Transverse colon (tissue), 4 donors: ENCODE measurements at regions not wholly inside any gene's neighbourhood (a gene's known extent, or its start where the extent isn't known, plus 50 kb on each side); places are given as distances from the start of the nearest gene placed in this dataset.
"Not testable (repeated sequence)": the region's sequence is repeated elsewhere in the genome, so short reads cannot be mapped to it uniquely, and the experiment has no call there.

Experiments used
- DNase-seq: peaks from one replicate; pipeline ENCODE4 v3.0.0-alpha.2; 2019
- H3K27ac ChIP-seq, 4 donors: fragments of 200-600 bp; sonication (generic); 2 replicates each; pipeline ENCODE4 v1.5.1; 2016 to 2018; ENCODE audit warnings: inconsistent platforms in 4 of 4
- H3K27me3 ChIP-seq: fragments of 200-600 bp; sonication (generic); 2 replicates; pipeline ENCODE4 v1.5.1; 2017; ENCODE audit warnings: inconsistent platforms
- H3K36me3 ChIP-seq, 4 donors: fragments of 200-600 bp; sonication (generic); 2 replicates each; pipeline ENCODE4 v1.5.1; 2017 to 2019; ENCODE audit warnings: inconsistent platforms in 4 of 4
- H3K4me1 ChIP-seq, 4 donors: fragments of 200-600 bp; sonication (generic); 2 replicates each; pipeline ENCODE4 v1.5.1; 2017 to 2020; ENCODE audit warnings: inconsistent platforms in 4 of 4
- H3K4me3 ChIP-seq, 4 donors: fragments of 200-600 bp; sonication (generic); 1 replicate in 1 of 4; 2 replicates in 3 of 4; pipeline versions ENCODE4 v1.5.1 to v1.6.1; 2017 to 2019; ENCODE audit warnings: inconsistent platforms in 4 of 4
- H3K9me3 ChIP-seq, 2 donors: fragments of 200-600 bp; sonication (generic); 2 replicates each; pipeline ENCODE4 v1.5.1; 2017 to 2019; ENCODE audit warnings: inconsistent platforms in 2 of 2
- EP300 ChIP-seq: sonication (generic); formaldehyde crosslinking; IDR thresholded peaks from one replicate; pipeline ENCODE4 v1.6.1; 2017; ENCODE audit warnings: antibody characterized with exemption, low read depth
- POLR2A ChIP-seq: fragments of 450-650 bp; IDR thresholded peaks from one replicate; pipeline ENCODE4 v1.6.1; 2016; ENCODE audit warnings: antibody characterized with exemption, mild to moderate bottlenecking, moderate library complexity
- POLR2AphosphoS5 ChIP-seq, 3 donors: sonication (generic); formaldehyde crosslinking; IDR thresholded peaks; one replicate each; pipeline ENCODE4 v1.6.1; 2016; ENCODE audit warnings: antibody characterized with exemption in 3 of 3
- WGBS, 2 donors: methylation state at CpG; one replicate each; pipeline ENCODE4 v1.1.5; 2018; ENCODE audit warnings: low coverage in 1 of 2; 5-methylcytosine and 5-hydroxymethylcytosine counted together
- in situ Hi-C, 4 donors: fragments of 200-750 bp; cut with MboI; loops; one replicate each; pipeline versions ENCODE4 v1.15.0 to v1.15.1; 2017; ENCODE audit warnings: low sequenced_read_pairs in 3 of 4, low pct_ligation_motif_present in 1 of 4, low pct_unique_long_range_greater_than_20kb in 1 of 4
- intact Hi-C: fragments of 100-400 bp; cut with DNase I; formaldehyde crosslinking; loops from one replicate; pipeline ENCODE4 v1.15.1; 2023; ENCODE audit warnings: low total_unique reads
- TF ChIP-seq, protein P1 (sequence below), 5 experiments: fragments of 200-600 bp in 3 of 5; fragments of 450-650 bp in 2 of 5; sonication (generic) in 3 of 5; IDR thresholded peaks; 1 replicate in 2 of 5; 2 replicates in 3 of 5; pipeline ENCODE4 v1.5.1; 2016 to 2017; ENCODE audit warnings: antibody characterized with exemption in 5 of 5, inconsistent platforms in 3 of 5, mild to moderate bottlenecking in 2 of 5, moderate library complexity in 1 of 5

DNA sequence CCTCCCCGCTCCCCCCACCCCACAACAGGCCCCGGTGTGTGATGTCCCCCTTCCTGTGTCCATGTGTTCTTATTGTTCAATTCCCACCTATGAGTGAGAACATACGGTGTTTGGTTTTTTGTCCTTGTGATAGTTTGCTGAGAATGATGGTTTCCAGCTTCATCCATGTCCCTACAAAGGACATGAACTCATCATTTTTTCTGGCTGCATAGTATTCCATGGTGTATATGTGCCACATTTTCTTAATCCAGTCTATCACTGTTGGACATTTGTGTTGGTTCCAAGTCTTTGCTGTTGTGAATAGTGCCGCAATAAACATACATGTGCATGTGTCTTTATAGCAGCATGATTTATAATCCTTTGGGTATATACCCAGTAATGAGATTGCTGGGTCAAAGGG lies 104.3 kb downstream of the MTPN start:
- H3K4me3 ChIP-seq, in situ Hi-C loops, intact Hi-C loops, H3K36me3 ChIP-seq, DNase-seq, H3K27me3 ChIP-seq, H3K4me1 ChIP-seq, H3K9me3 ChIP-seq, H3K27ac ChIP-seq: not testable (repeated sequence)
- 85 to 89% methylated on average over 3 to 4 of the region's 4 CpGs for WGBS, 2 donors

DNA sequence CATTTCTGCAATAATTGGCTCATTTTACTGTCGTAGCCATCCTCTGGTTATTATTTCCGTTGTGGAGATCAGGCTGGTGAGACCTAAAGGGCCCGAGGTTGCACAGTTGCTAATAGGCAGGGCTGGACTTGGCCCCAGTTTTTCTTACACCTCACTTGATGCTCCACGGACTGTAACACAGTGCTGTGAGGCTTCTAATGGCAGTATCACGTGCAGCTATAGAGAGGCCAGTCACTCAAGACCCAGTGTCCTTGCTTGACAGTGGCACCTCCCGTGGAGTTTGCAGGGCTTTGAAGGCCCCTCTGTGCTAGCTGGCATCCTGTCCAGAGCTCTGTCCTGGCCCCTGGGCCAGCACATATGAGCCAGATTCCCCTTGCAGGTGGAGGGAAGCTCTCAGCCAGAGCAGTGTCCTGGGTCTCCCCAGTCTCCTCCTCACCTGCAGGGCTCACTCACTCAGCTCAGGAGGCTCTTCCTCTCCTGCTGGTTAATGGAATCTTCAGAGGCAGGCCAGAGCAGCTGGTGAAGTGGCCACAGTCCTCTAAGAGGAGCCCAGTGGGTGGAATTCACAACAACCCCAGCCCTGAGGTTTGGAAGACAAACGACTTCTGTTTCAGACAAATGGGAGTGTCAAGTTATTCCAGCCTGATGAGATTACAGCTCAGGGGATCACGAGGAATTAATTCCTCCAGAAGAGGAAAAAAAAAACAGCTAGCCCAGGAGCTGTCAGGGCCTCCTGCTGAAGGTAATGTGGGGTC lies 114.2 kb upstream of the FAM180A start:
- Histone ChIP-seq H3K4me3 (no peak overlapping the region), H3K27me3 (no peaks in the 10 kb centered on the region), H3K4me1 (no peaks in the 10 kb centered on the region), H3K36me3 (no peaks in the 10 kb centered on the region), H3K9me3 (no peaks in the 10 kb centered on the region), H3K27ac (no peak overlapping the region)
- 50 to 64% methylated on average over 4 to 8 of the region's 8 CpGs for WGBS, 2 donors
- DNase-seq, result no peak
- intact Hi-C loops, result no loop called here
- TF ChIP-seq POLR2AphosphoS5 (IDR thresholded peaks at IDR 0.05), result no peak
- TF ChIP-seq EP300, result no peak
- TF ChIP-seq, protein P1, sequence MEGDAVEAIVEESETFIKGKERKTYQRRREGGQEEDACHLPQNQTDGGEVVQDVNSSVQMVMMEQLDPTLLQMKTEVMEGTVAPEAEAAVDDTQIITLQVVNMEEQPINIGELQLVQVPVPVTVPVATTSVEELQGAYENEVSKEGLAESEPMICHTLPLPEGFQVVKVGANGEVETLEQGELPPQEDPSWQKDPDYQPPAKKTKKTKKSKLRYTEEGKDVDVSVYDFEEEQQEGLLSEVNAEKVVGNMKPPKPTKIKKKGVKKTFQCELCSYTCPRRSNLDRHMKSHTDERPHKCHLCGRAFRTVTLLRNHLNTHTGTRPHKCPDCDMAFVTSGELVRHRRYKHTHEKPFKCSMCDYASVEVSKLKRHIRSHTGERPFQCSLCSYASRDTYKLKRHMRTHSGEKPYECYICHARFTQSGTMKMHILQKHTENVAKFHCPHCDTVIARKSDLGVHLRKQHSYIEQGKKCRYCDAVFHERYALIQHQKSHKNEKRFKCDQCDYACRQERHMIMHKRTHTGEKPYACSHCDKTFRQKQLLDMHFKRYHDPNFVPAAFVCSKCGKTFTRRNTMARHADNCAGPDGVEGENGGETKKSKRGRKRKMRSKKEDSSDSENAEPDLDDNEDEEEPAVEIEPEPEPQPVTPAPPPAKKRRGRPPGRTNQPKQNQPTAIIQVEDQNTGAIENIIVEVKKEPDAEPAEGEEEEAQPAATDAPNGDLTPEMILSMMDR (IDR thresholded peaks at IDR 0.05), result no peak
- no peak for TF ChIP-seq POLR2A
- in situ Hi-C loops, result no loop called here

DNA sequence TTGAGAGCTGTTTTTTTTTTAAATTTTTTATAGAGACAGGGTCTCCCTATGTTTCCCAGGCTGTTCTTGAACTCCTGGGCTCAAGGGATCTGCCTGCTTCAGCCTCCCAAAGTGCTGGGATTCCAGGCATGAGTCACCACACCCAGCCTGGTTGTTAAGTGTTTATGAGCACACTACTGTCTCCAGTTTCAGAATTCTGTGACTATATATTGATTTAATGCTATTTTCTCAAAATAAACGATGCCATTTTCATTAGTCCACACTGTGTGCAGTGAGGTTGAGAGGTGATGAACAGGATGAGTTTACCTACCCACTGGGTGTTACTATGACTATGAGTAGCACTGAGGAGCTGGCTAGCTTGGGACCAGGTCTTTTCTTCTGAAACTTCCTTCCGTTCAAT lies 110.9 kb upstream of the FAM180A start:
- Histone ChIP-seq H3K36me3 (no peaks in the 10 kb centered on the region), H3K9me3 (no peaks in the 10 kb centered on the region), H3K27ac (no peak overlapping the region), H3K27me3 (no peaks in the 10 kb centered on the region), H3K4me3 (no peak overlapping the region), H3K4me1 (peaks cover 0 to 3% (median 0%) of the 10 kb centered on the region in 4 donors)
- WGBS, 2 donors, result 67 to 76% methylated on average over 2 of the region's 2 CpGs
- in situ Hi-C loops, result no loop called here
- no peak for DNase-seq
- TF ChIP-seq, protein P1 (IDR thresholded peaks at IDR 0.05), result no peak
- no peak for TF ChIP-seq POLR2AphosphoS5 (IDR thresholded peaks at IDR 0.05)
- no peak for TF ChIP-seq EP300
- intact Hi-C loops, result no loop called here

DNA sequence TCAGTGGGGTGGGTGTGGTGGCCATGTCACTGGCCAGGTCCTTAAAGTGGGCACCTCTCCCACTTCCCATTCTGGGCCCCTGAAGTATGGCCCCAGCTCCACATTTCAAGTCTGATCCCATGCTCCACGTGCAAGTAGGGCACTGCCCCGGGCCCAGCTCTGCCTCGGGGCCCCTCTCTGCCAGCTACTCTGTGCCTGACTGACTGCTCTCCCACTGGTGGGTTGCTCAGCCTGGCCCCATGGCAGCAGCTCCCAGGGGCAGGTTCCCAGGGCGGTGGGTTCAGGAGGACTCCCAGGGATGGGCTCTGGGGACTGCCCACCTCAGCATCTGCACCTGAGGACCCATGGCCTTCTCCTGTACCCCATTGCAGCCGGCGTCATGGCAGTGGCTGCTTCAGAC lies 110.2 kb upstream of the FAM180A start:
- H3K4me3 ChIP-seq, result no peak overlapping the region
- no peaks in the 10 kb centered on the region for H3K9me3 ChIP-seq
- no peak for DNase-seq
- WGBS, 2 donors, result 86% methylated on average over 6 of the region's 6 CpGs; no CpG with 5 or more reads in 1 of the 2 donors
- peaks cover 0 to 3% (median 0%) of the 10 kb centered on the region in 4 donors for H3K4me1 ChIP-seq
- H3K36me3 ChIP-seq, result no peaks in the 10 kb centered on the region
- H3K27me3 ChIP-seq, result no peaks in the 10 kb centered on the region
- no peak overlapping the region for H3K27ac ChIP-seq
- in situ Hi-C loops (no loop called here), intact Hi-C loops (no loop called here)
- TF ChIP-seq EP300 (no peak), POLR2A (no peak), POLR2AphosphoS5 (IDR thresholded peaks at IDR 0.05) (no peak)
- TF ChIP-seq, protein P1 (IDR thresholded peaks at IDR 0.05), result no peak

DNA sequence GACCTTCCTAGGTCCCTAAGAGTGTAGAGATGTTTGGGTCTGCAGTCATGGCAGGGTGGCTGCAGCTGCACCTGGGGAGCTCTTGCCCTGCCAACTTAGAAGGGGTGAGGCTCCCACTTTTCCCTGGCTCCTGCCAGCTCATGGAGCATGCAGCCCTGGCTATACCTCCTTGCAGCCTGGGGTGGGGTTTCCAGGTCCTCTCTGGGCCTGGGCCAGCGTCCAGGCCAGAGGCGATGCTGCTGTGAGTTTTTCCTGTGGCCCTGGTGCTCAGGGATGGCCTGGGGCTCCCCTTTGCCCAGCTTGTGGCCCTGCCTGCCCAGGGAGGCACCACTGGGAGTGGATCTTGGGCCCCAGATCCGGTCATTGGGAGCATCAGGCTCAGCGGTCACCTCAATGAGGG lies 109.8 kb upstream of the FAM180A start:
- DNase-seq, result no peak
- peaks cover 0 to 3% (median 0%) of the 10 kb centered on the region in 4 donors for H3K4me1 ChIP-seq
- H3K4me3 ChIP-seq, result no peak overlapping the region
- TF ChIP-seq POLR2AphosphoS5 (IDR thresholded peaks at IDR 0.05) (no peak), POLR2A (no peak)
- in situ Hi-C loops, result no loop called here
- H3K27me3 ChIP-seq, result no peaks in the 10 kb centered on the region
- H3K27ac ChIP-seq, result no peak overlapping the region
- H3K9me3 ChIP-seq, result no peaks in the 10 kb centered on the region
- H3K36me3 ChIP-seq, result no peaks in the 10 kb centered on the region
- WGBS, 2 donors, result 100% methylated on average over 3 of the region's 4 CpGs; no CpG with 5 or more reads in 1 of the 2 donors
- intact Hi-C loops, result no loop called here
